Nucleus accumbens (tissue), 56 donors: ENCODE measurements at regions not wholly inside any gene's neighbourhood (a gene's known extent, or its start where the extent isn't known, plus 50 kb on each side); places are given as distances from the start of the nearest gene placed in this dataset.

ENCODE experiments used
- DNase-seq, 56 donors: peaks; one replicate each; lab custom pipeline; 2025; lab: John Stamatoyannopoulos, UW

DNA sequence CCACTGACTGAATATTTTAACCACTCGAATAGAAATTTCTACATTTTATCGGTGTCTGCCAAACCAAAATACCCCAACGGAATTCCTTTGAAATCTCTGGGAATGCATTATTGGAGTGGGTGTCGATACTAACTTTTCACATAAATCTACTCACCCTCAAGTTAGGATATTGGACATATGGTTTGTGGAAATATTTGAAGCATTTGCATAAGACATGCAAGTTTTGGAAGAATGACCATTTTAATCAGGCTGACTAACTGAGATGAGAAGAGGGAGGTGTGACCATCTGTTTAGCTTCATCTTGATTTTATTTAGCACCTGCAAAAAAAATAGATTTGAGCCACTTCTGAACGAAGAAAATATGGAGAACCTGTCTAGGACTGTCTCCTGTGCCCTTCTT is 61.2 kb downstream of the KLF6 start:
- no peak for DNase-seq

DNA sequence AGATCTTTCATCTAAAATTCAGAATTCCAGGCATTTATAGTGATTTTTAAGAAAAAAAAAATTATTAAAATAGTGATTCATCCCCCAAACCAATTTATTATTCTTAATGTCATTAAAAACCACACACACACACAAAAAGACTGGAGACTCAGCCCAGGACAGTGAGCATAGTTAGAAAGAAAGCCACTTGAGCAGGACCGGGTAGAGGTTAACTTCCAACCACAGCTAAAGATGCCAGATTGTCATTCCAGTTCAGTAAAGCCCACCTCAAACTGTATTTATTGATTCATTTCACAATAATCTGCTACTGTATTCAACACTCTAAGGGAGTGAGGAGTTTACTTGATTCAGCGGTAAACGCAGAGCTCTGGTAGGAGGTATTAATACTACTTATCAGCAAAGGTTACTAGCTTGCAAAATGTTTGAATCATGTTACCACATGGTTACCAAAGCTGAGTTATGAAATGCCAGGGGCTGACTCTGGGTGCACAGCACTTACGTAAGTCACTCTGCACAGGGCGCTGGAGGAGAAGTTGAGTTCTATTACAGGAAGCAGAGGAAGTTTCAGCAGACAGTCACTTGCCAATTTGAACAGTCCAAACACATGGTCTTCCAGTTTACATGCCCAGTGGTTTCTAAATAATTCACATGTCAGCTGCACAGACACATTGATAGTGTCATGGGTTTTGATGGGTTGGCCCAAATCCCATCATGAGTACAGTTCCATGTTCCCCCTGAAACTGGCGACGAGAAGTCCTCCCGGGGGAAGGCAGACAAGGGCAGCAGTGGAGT is 64.6 kb downstream of the KLF6 start:
- DNase-seq = peak in 28 of 56 donors; percentile 4 to 61 (median 26)

DNA sequence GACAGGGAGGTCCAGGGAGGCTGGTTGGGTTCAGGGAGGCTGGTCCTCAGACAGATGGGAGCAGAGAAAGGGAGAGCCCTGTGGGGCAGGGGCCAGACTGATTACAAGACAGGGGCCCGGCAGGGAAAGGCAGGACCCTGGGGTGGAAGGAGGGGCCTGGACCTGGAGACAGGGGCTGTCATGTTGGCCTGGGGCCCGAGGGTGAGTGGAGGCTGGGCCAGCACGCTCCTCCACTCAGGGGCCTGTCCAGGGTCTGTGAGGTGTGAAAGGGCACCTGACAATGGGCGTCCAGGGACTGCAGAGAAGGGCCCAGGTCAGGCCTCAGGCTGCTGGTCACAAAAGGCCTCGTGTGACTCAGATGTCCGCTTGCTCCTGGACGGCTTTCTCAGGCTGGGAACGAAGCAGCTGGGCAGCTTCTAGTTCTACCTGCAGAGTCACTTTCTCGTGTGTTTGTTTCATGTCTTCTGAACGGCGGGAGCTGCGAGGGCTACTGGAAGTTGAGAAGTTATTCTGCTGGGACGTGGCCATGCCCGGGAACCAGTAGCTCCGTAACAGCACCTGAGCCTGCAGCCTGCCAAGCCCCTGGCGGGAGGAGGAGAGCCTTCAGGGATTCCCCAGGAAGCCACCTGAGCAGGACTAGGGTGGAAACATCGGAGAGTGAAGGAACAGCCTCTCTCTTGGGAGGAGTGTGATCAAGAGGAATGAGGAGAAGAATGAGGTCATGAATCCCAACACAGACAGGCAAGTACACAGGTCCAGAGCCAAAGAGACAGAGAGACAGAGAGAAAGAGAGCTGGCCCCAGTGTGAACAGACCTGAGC is 65.8 kb downstream of the KLF6 start:
- DNase-seq = no peak

DNA sequence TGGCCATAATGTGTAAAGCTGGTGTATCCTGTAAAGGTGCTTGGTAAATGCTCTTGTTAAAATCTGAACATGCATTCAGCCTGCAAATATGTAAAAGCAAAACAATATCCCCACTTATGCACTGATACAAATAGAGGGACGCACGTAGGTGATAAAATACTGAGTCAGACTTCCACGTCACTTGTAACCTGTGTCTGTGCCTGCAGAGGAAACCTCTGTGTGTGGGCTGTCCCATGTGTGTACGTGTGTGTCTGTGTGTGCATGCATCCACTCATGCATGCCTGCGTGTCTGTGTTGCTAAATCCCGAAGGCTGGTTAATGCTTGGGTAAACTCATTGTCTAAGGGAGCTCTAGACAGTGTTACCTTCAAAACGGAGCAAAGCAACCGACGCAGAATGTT is 68.9 kb downstream of the KLF6 start:
- peak in 1 of 56 donors; percentile 8 for DNase-seq

DNA sequence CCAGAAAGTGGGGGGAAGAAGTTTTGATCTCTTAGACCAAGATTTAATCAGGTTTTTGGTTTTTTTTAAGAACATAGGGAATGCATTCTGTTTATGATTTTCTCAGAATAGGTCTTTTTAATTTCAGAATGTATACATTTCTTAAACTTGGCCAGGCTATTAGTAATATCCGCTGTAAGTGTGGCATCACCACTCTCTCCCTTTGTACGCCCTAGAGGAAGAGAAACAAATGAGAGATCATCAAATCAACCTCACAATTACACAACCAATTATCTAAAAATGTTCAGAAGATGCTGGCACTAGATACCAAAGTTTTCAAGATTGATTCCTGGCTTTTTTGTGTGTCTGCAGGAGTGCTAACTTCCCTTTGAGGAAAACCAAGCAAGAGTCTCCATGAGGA is 70.0 kb downstream of the KLF6 start:
- no peak for DNase-seq

DNA sequence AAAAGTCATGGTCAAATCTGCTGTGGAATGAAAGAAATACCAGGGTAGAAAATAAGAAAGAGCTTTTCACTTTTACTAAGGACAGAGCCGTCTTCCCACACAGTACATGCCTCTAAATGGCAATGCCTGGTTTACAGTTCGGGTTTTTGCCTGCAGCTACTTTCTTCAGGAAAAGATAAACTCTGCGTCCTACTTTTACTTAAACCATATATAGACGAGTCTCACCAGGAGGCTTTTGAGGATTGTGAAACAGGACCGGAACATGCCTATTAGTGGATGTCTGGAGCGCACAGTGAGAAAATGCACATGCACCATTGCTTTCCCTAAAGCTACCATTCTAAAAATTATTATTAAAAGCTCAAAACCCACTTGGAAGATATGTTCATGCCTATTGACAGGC is 70.5 kb downstream of the KLF6 start:
- DNase-seq = no peak

DNA sequence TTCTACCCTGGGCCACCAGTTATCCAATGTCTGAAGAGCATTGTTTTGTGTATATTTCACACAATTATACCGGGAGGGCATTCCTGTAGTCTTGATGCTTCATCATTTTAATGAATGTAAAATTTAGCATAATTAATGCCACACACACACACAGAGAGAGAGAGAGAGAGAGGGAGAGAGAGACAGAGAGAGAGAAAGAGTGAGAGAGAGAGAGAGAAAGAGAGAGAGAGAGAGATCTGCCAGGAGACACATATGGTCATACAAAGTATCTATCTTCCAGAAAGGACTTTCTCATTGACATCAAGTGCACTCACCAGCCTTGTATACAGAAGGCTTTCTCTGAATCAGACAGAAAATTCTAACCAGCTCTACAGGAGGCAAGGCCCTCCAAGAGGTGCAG is 72.3 kb downstream of the KLF6 start:
- DNase-seq = no peak

DNA sequence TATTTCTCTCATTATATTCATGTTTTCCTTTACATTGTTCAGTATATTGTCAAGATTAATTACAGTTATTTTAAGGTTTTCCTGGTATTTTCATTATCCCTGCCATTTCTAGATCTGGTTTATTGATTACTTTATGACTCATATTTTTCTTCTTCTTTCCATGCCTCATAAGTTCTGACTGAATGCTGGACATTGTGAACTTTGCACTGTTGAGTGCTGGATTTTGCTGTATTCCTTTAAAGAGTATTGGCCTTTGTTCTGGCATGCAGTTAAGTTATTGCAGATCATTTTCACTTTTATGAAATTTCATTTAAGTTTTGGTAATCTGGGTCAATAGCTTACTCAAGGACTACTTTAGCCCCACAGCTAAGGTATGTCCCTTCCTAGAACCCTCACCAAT is 73.1 kb downstream of the KLF6 start:
- DNase-seq = no peak

DNA sequence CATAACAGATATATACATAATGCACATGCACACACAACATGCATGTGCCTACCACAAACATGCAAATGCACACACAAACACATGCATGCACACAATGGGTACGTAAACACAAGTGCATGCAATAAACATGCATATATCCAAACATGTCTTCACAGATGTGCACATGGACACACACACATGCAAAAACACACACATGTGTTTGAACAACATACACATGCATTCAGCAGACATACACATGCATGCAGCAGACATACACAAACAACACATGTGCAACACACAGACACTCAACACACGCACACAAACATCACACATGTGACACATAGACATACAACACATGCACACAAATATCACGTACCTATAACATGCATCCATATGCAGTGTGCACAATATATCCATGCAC is 74.2 kb downstream of the KLF6 start:
- no peak for DNase-seq

DNA sequence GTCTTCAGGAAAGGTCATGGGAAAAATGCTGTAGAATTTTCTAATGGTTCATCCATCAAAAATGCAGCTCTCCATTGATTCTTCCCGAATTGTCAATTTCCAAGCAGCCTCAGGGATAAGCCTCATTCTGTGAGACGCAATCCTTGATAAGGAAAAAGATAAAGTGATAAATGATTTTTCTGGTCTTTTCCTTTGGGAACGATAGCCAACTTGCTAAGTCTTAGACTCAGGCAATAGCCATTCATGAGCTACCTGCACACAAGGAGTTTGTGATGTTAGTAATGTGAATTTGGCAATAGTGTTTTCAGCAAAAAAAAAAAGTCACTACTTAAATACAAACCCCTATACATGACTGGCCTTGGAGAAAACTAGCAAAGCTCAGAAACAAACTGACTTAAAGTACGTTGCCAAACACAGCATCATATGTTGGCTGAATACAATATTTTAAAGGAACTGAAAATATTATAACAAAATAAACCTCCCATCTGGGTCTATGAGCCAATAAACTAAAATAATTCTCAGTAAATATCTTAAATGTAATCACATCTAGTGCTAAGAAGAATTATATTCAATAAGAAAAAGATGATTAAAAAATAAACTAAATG is 75.5 kb downstream of the KLF6 start:
- no peak for DNase-seq

DNA sequence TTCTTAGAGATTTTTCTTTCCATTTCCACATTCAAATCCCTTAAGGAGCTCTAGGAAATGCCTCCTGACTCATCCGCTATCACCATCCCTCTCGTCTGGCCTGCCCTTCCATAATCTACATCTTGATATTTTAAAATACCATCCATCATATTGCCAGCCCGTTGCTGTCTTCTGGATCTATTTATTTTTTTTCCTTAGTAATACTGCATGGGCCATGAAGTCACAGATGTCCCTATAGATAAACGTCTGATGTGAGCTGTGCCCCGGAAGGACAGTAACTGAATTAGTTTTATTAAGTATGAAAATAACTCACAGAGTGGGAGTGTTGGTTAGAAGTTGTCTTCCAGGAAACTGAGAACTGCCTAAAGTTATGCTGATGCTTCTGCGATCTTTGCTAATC is 76.2 kb downstream of the KLF6 start:
- DNase-seq = no peak

DNA sequence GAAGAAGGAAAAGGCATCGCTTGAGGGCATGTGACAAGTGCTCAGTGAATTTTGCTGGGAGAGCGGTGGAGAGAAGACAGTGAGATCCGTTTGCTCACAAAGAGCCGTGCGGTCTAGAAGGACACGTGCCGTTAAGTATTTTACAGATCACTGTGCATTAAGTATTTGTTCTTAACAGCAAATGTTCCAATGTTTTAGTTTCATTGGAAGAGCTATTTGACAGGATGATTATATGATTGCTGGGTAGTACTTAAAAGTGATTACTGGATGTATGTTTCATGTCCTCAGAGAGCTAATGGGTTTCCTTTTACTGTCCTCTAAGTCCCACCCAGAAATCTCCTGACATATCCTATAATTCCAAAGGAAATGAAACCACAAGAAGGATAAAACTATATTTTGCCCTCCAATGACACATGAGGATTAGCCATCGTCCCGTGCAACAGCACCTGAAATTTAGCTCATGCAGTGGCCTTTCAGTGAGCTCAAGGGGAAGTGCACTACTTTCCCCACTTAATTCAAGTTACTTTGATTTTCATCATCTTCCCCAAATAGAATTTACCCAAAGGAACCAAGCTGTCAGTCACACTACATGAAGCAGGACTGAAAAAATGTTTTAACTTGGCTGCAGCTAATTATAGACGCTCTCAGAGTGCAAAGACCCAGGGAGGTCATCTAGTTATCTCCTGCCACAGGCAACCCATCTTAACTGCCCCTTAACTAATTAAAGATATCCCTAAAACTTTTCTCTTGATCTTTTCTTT is 80.3 kb downstream of the KLF6 start:
- DNase-seq = no peak

DNA sequence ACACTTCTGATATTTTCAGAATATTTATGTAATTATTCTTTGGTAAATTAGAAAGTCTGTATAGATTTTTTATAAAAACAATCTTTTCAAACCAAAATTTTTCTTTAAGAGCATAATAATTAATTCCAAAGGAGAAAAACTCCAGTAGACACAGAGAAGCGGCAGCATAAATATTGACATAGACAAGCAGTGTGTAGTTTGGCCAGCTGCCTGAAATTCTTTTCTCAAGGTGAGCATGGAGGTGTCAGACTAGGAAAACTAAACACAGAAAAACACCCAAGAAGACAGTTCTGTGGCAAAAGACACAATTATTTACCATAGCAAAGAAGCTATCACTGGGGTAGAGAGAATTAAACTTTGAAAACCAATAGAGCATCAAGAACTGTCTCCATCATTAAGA is 82.4 kb downstream of the KLF6 start:
- no peak for DNase-seq

DNA sequence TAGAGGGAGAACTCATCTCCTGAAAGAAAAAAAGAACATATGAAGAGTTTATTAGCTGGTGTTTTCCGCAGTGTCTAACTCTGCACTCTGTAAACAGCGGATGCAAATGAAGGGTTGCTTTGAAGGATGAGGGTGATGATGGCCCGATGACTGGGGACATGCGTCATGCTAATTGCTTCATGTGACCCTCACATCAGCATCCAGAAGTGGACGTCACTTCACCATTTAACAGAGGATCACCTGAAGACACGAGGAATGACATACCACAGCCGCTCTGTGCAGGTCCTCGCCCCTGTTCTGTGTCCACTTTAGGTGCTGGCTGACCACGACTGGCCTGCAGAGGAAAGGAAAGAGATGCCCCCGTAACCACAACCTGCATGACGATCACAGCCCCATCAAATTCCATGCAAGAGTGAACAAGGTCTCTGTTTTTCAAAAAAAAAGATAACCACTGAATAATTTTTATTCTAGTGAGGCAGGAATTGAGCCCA is 82.9 kb downstream of the KLF6 start:
- DNase-seq = no peak

DNA sequence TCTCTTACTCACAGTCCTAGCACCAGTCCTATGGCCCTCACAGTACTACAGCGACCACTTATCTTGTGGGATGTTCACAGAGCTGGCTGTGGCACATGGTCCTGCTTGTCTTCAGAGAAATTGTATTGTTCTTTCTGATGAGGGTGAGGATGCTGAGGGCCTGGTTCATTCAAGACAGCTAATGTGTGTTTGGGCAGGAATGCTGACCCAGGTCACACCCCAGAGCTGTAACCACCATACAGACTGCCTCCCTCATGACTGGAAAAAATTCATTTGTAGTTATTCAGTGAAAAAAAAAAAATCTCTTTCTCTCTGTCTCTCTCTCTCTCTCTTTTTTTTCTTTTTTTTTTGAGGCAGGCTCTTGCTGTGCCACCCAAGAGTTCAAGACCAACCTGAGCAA is 83.5 kb downstream of the KLF6 start:
- no peak for DNase-seq

DNA sequence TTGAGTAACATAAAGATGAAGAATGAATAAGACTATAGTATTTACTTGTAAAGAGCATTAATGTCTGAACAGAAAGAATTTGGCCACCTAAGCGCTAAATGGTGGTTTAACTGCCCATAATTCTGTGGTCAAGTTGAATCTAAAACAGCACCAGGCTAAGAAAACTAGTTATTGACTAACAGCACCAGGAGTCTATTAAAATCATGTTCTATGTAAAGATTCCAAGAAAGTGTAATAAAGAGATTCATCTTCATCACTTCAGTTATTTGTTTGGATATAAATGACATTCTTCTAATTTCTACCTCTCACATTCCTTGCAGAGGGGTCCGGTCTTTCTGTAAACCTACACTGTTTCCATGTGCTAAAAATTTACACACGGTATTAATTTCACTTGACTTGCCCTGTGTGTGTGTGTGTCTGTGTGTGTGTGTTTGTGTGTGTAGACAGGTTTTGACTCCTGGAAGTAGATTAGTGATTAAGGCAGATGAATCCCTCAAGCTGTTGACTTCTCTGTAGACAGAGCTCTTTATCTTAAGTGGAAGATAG is 84.4 kb downstream of the KLF6 start:
- DNase-seq = no peak

DNA sequence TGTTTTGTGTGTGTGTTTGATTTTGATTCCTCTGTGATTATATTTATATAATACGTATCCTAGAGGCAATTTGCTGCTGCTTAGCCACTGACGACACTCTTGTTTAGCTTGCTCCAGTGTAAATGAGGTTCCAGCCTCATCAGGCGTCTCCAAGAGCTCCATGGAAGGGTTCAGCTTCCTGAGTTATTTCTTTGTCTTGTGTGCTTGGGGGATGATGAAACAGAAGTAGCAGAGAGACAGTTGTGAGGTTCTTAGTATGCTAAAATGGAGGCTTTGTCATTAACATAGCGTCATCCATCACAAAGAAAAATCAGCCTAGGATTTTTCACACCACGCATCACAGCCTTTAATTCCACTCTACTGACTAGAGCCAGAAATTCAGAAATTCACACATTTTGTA is 85.1 kb downstream of the KLF6 start:
- DNase-seq = no peak

DNA sequence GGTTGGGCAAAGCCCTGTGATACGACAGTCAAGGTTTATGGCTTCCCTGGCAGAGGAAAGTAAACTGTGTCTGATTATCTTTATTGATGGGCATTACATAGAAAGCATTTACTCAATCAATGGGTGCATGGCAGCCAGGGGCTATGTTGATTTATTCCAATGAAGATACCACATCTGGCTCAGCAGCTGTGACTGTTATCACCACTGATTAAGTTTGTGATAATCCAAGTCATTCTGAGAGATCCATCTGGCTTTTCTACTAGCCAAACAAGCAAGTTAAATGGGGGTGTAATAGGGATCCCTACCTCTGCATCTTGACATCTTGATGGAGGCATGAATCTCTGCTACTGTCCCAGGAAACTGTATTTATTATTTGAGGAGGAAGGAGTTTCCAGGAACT is 86.7 kb downstream of the KLF6 start:
- no peak for DNase-seq

DNA sequence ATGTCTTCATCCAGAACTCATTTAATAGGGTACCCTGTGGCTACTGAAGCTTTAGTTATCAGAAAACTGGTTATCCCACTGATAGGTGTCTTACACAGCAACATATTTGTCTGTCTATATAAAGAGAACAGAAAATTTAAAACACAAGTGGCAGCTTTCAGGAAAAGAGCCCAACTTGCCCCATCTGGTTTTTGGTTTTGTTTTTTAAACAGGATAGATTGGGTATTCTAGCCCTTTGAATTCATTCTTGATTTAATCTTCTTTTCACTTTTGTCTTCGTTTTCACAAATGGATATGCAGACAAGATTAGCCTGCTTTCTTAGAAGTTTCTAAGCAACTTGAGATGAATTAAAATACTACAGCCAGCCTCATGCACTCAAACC is 91.3 kb downstream of the KLF6 start:
- DNase-seq = no peak

DNA sequence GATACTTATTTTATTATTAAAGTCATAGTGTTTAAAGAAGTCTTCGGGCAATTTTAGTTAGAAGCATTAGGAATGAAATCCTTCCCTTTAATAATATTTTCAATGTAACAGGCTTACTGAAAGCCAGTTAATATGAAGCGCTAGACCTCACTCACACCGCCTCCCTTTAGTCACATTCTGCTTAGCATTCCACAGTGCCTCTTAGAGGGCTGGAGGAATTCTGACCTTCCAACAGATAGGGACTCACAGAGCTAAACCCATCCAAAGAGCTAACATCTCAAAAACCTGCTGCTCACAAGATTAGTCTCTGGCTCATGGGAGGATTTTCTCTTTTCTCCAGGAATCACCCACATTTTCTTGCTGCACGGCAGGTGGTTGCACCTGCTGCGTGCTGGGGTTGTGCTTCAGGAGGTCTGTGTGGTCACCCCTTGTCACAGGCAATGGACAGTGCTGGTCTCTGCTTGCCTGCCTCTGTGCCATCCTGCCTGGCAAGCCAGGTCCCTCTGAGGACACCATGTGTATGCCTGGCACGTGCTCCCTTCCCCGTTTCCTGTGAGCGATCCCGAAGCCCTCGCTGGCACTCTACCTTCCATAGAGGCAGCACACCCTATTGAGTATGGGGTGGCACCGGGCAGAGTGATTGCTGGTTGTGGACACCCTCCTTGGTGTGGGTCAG is 91.8 kb downstream of the KLF6 start:
- no peak for DNase-seq
